ENCODE measurements at regions not wholly inside any gene's neighbourhood (a gene's known extent, or its start where the extent isn't known, plus 50 kb on each side); places are given as distances from the start of the nearest gene placed in this dataset.

- TF ChIP-seq POLR2AphosphoS5 (IDR thresholded peaks at IDR 0.05; ENCODE audit: low read depth, low read length) (no peak), FOSL2 (IDR thresholded peaks at IDR 0.05; ENCODE audit: borderline replicate concordance, low read depth) (no peak), GABPA (IDR thresholded peaks at IDR 0.05; ENCODE audit: low read depth) (no peak), EZH2phosphoT487 (IDR thresholded peaks at IDR 0.05; ENCODE audit: borderline replicate concordance, low read depth) (no peak), RCOR1 (IDR thresholded peaks at IDR 0.05; ENCODE audit: low read length) (no peak), MXI1 (IDR thresholded peaks at IDR 0.05; ENCODE audit: low read depth, low read length) (no peak), PBX3 (IDR thresholded peaks at IDR 0.05) (no peak), EP300 (IDR thresholded peaks at IDR 0.05; ENCODE audit: borderline replicate concordance in 1 of 2, low read depth in 1 of 2, low read length in 1 of 2) (no peak)
- TF ChIP-seq, protein P1, sequence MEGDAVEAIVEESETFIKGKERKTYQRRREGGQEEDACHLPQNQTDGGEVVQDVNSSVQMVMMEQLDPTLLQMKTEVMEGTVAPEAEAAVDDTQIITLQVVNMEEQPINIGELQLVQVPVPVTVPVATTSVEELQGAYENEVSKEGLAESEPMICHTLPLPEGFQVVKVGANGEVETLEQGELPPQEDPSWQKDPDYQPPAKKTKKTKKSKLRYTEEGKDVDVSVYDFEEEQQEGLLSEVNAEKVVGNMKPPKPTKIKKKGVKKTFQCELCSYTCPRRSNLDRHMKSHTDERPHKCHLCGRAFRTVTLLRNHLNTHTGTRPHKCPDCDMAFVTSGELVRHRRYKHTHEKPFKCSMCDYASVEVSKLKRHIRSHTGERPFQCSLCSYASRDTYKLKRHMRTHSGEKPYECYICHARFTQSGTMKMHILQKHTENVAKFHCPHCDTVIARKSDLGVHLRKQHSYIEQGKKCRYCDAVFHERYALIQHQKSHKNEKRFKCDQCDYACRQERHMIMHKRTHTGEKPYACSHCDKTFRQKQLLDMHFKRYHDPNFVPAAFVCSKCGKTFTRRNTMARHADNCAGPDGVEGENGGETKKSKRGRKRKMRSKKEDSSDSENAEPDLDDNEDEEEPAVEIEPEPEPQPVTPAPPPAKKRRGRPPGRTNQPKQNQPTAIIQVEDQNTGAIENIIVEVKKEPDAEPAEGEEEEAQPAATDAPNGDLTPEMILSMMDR (IDR thresholded peaks at IDR 0.05) = no peak
- TF ChIP-seq, protein P2, sequence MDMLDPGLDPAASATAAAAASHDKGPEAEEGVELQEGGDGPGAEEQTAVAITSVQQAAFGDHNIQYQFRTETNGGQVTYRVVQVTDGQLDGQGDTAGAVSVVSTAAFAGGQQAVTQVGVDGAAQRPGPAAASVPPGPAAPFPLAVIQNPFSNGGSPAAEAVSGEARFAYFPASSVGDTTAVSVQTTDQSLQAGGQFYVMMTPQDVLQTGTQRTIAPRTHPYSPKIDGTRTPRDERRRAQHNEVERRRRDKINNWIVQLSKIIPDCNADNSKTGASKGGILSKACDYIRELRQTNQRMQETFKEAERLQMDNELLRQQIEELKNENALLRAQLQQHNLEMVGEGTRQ (IDR thresholded peaks at IDR 0.05; ENCODE audit: borderline replicate concordance, low read depth, low read length) = no peak
These were observed 408.9 kb upstream of the FBXO33 start for GRCh38 chr14:39841088-39841487.
